Neural progenitor cell (in vitro differentiated cells): ENCODE measurements at regions not wholly inside any gene's neighbourhood (a gene's known extent, or its start where the extent isn't known, plus 50 kb on each side); places are given as distances from the start of the nearest gene placed in this dataset.

Experiments
- DNase-seq: peaks from one replicate; pipeline ENCODE4 v3.0.0-alpha.2; 2016; ENCODE audit warnings: low spot score
- H2AFZ ChIP-seq: fragments of 200-600 bp; sonication (generic); replicated peaks from 2 replicates; pipeline ENCODE4 v1.6.1; 2016; ENCODE audit warnings: antibody characterized with exemption
- H3F3A ChIP-seq: fragments of 200-600 bp; sonication (generic); 2 replicates; pipeline ENCODE4 v1.6.1; 2016; ENCODE audit warnings: antibody characterized with exemption, low read depth
- H3K27ac ChIP-seq: fragments of 200-600 bp; sonication (generic); 2 replicates; pipeline ENCODE4 v1.5.1; 2016; ENCODE audit warnings: mild to moderate bottlenecking
- H3K27me3 ChIP-seq: fragments of 200-600 bp; sonication (generic); 2 replicates; pipeline ENCODE4 v1.6.1; 2016; ENCODE audit warnings: mild to moderate bottlenecking, moderate library complexity
- H3K36me3 ChIP-seq: fragments of 200-600 bp; sonication (generic); 2 replicates; pipeline ENCODE4 v1.5.1; 2016
- H3K4me1 ChIP-seq: fragments of 200-600 bp; sonication (generic); 2 replicates; pipeline ENCODE4 v1.6.1; 2016; ENCODE audit warnings: mixed run types
- H3K4me2 ChIP-seq: fragments of 200-600 bp; sonication (generic); 2 replicates; pipeline ENCODE4 v1.6.1; 2016
- H3K4me3 ChIP-seq: fragments of 200-600 bp; sonication (generic); 2 replicates; pipeline ENCODE4 v1.5.1; 2016
- H3K79me2 ChIP-seq: fragments of 200-600 bp; sonication (generic); 2 replicates; pipeline ENCODE4 v1.6.1; 2016; ENCODE audit warnings: low read depth
- H3K9ac ChIP-seq: fragments of 200-600 bp; sonication (generic); 2 replicates; pipeline ENCODE4 v1.6.1; 2016
- H3K9me3 ChIP-seq: fragments of 200-600 bp; sonication (generic); 2 replicates; pipeline ENCODE4 v1.5.1; 2016; ENCODE audit warnings: low read depth
- H4K20me1 ChIP-seq: fragments of 200-600 bp; sonication (generic); 2 replicates; pipeline ENCODE4 v1.6.1; 2016; ENCODE audit warnings: low read depth
- H3K27ac Mint-ChIP-seq: 3 replicates; pipeline ENCODE4 v1.8.0; 2021; ENCODE audit warnings: mixed read lengths
- H3K27me3 Mint-ChIP-seq: 2 replicates; pipeline ENCODE4 v1.8.0; 2022; ENCODE audit warnings: low read depth, mild to moderate bottlenecking, inconsistent platforms, moderate library complexity, mixed read lengths; ENCODE audit not compliant: insufficient read depth
- H3K36me3 Mint-ChIP-seq: 3 replicates; pipeline ENCODE4 v1.8.0; 2021; ENCODE audit warnings: mixed read lengths
- H3K4me1 Mint-ChIP-seq: 3 replicates; pipeline ENCODE4 v1.8.0; 2021; ENCODE audit warnings: mixed read lengths
- H3K4me3 Mint-ChIP-seq: 3 replicates; pipeline ENCODE4 v1.8.0; 2021; ENCODE audit warnings: mild to moderate bottlenecking, moderate library complexity, mixed read lengths
- H3K9me3 Mint-ChIP-seq: 3 replicates; pipeline ENCODE4 v1.8.0; 2020; ENCODE audit warnings: mixed read lengths
- EZH2 ChIP-seq: fragments of 200-600 bp; sonication (generic); IDR thresholded peaks from 2 replicates; pipeline ENCODE4 v1.6.1; 2017; ENCODE audit warnings: antibody characterized with exemption, mild to moderate bottlenecking, moderate library complexity
- EZH2phosphoT487 ChIP-seq: fragments of 200-600 bp; sonication (generic); IDR thresholded peaks from 2 replicates; pipeline ENCODE4 v1.6.1; 2017; ENCODE audit warnings: antibody characterized with exemption
- TF ChIP-seq, protein P1 (sequence below): fragments of 200-600 bp; sonication (generic); IDR thresholded peaks from 2 replicates; pipeline ENCODE4 v1.5.1; 2017; ENCODE audit warnings: antibody characterized with exemption, mild to moderate bottlenecking

- Histone ChIP-seq H3K36me3 (no peaks in the 10 kb centered on the region), H3K27ac (no peak overlapping the region), H3K9me3 (no peaks in the 10 kb centered on the region), H2AFZ (peak overlapping the region; percentile 65), H3K79me2 (no peaks in the 10 kb centered on the region), H3K27me3 (no peaks in the 10 kb centered on the region), H3K9ac (no peak overlapping the region), H3K4me2 (no peak overlapping the region), H3K4me1 (no peaks in the 10 kb centered on the region), H4K20me1 (no peaks in the 10 kb centered on the region), H3F3A (no peaks in the 10 kb centered on the region), H3K4me3 (no peak overlapping the region)
- Mint-ChIP-seq H3K9me3 (no peaks in the 10 kb centered on the region), H3K36me3 (no peaks in the 10 kb centered on the region), H3K4me3 (no peak overlapping the region), H3K4me1 (no peaks in the 10 kb centered on the region), H3K27ac (no peak overlapping the region), H3K27me3 (peaks cover 2% of the 10 kb centered on the region)
- DNase-seq = peak; percentile 18
- TF ChIP-seq, protein P1, sequence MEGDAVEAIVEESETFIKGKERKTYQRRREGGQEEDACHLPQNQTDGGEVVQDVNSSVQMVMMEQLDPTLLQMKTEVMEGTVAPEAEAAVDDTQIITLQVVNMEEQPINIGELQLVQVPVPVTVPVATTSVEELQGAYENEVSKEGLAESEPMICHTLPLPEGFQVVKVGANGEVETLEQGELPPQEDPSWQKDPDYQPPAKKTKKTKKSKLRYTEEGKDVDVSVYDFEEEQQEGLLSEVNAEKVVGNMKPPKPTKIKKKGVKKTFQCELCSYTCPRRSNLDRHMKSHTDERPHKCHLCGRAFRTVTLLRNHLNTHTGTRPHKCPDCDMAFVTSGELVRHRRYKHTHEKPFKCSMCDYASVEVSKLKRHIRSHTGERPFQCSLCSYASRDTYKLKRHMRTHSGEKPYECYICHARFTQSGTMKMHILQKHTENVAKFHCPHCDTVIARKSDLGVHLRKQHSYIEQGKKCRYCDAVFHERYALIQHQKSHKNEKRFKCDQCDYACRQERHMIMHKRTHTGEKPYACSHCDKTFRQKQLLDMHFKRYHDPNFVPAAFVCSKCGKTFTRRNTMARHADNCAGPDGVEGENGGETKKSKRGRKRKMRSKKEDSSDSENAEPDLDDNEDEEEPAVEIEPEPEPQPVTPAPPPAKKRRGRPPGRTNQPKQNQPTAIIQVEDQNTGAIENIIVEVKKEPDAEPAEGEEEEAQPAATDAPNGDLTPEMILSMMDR = no peak
Measured at GRCh38 chr4:163269869-163270268, 62.5 kb downstream of the NPY1R start.

DNA sequence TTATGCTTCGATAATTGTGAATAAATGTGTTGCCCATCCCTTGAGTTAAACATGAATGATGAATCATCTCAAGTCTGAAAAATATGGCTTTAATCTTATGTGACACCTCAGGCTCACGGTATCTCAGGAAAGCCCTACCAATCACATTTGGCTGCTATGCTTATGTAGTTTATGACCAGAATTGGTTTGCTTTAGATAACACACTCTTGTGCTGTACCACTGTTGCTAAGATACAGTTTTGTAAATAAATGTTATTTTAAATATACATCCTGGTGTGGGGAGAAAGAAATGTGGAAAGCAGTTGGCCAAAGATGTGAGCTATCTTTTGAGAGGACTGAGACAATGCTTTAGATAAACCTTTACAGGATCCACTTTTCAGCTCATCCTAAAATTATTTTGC lies 63.2 kb downstream of the NPY1R start:
- Mint-ChIP-seq H3K4me3 (no peak overlapping the region), H3K4me1 (no peaks in the 10 kb centered on the region), H3K9me3 (no peaks in the 10 kb centered on the region), H3K27ac (no peak overlapping the region), H3K27me3 (peaks cover 2% of the 10 kb centered on the region), H3K36me3 (no peaks in the 10 kb centered on the region)
- Histone ChIP-seq H3K27me3 (no peaks in the 10 kb centered on the region), H3K4me2 (no peak overlapping the region), H3K4me1 (no peaks in the 10 kb centered on the region), H3K79me2 (no peaks in the 10 kb centered on the region), H3F3A (no peaks in the 10 kb centered on the region), H2AFZ (no peak overlapping the region), H3K9ac (no peak overlapping the region), H3K9me3 (no peaks in the 10 kb centered on the region), H3K36me3 (no peaks in the 10 kb centered on the region), H4K20me1 (no peaks in the 10 kb centered on the region), H3K27ac (no peak overlapping the region), H3K4me3 (no peak overlapping the region)
- TF ChIP-seq EZH2phosphoT487 = no peak
- TF ChIP-seq EZH2 = no peak
- no peak for DNase-seq

GRCh38 chr4:163264934-163265333 lies 67.5 kb downstream of the NPY1R start:
- Histone ChIP-seq H3K9me3 (no peaks in the 10 kb centered on the region), H3F3A (no peaks in the 10 kb centered on the region), H3K4me1 (no peaks in the 10 kb centered on the region), H3K27ac (no peak overlapping the region), H4K20me1 (no peaks in the 10 kb centered on the region), H3K4me2 (no peak overlapping the region), H3K9ac (no peak overlapping the region), H3K79me2 (no peaks in the 10 kb centered on the region), H2AFZ (no peak overlapping the region), H3K36me3 (no peaks in the 10 kb centered on the region), H3K4me3 (no peak overlapping the region), H3K27me3 (no peaks in the 10 kb centered on the region)
- Mint-ChIP-seq H3K27me3 (no peaks in the 10 kb centered on the region), H3K36me3 (no peaks in the 10 kb centered on the region), H3K27ac (no peak overlapping the region), H3K4me1 (peaks cover 4% of the 10 kb centered on the region), H3K9me3 (no peaks in the 10 kb centered on the region), H3K4me3 (no peak overlapping the region)
- no peak for DNase-seq
- TF ChIP-seq, protein P1 = no peak
- TF ChIP-seq EZH2 (no peak), EZH2phosphoT487 (no peak)

GRCh38 chr4:163263606-163264005 lies 68.8 kb downstream of the NPY1R start:
- no peak for TF ChIP-seq EZH2phosphoT487
- TF ChIP-seq EZH2 = no peak
- TF ChIP-seq, protein P1 = no peak
- Mint-ChIP-seq H3K27me3 (no peaks in the 10 kb centered on the region), H3K4me1 (peaks cover 4% of the 10 kb centered on the region), H3K4me3 (no peak overlapping the region), H3K36me3 (no peaks in the 10 kb centered on the region), H3K9me3 (no peaks in the 10 kb centered on the region), H3K27ac (no peak overlapping the region)
- no peaks in the 10 kb centered on the region for H3K36me3 ChIP-seq
- DNase-seq = peak; percentile 40
- no peak overlapping the region for H3K27ac ChIP-seq
- H2AFZ ChIP-seq = peak overlapping the region; percentile 48
- no peaks in the 10 kb centered on the region for H4K20me1 ChIP-seq
- no peaks in the 10 kb centered on the region for H3F3A ChIP-seq
- no peak overlapping the region for H3K9ac ChIP-seq
- H3K4me3 ChIP-seq = no peak overlapping the region
- H3K27me3 ChIP-seq = no peaks in the 10 kb centered on the region
- H3K4me2 ChIP-seq = no peak overlapping the region
- H3K4me1 ChIP-seq = no peaks in the 10 kb centered on the region
- H3K79me2 ChIP-seq = no peaks in the 10 kb centered on the region
- H3K9me3 ChIP-seq = no peaks in the 10 kb centered on the region
